Gastrocnemius medialis (tissue), 4 donors: ENCODE measurements at regions not wholly inside any gene's neighbourhood (a gene's known extent, or its start where the extent isn't known, plus 50 kb on each side); places are given as distances from the start of the nearest gene placed in this dataset.

Experiments
- ATAC-seq, 2 donors: fragments of 150-250 bp; one replicate each; pipeline ENCODE4 v1.9.1; 2016
- DNase-seq, 2 donors: peaks; one replicate each; pipeline ENCODE4 v3.0.0-alpha.2; 2019
- H3K27ac ChIP-seq, 4 donors: fragments of 200-600 bp; sonication (generic); 1 replicate in 1 of 4; 2 replicates in 3 of 4; pipeline ENCODE4 v1.5.1; 2016 to 2018; ENCODE audit warnings: mild to moderate bottlenecking in 2 of 4, moderate library complexity in 1 of 4
- H3K27me3 ChIP-seq, 3 donors: fragments of 200-600 bp; sonication (generic) in 2 of 3; 1 replicate in 1 of 3; 2 replicates in 2 of 3; pipeline versions ENCODE4 v1.5.1 to v1.6.0; 2016 to 2019; ENCODE audit warnings: mild to moderate bottlenecking in 1 of 3, moderate library complexity in 1 of 3
- H3K36me3 ChIP-seq, 2 donors: fragments of 200-600 bp; sonication (generic) in 1 of 2; one replicate each; pipeline ENCODE4 v1.5.1; 2017 to 2018
- H3K4me1 ChIP-seq, 2 donors: fragments of 200-600 bp; sonication (generic) in 1 of 2; one replicate each; pipeline ENCODE4 v1.5.1; 2016 to 2017; ENCODE audit warnings: mild to moderate bottlenecking in 2 of 2
- H3K4me3 ChIP-seq, 4 donors: fragments of 200-600 bp; sonication (generic) in 3 of 4; 1 replicate in 1 of 4; 2 replicates in 3 of 4; pipeline ENCODE4 v1.5.1; 2016 to 2019; ENCODE audit warnings: mild to moderate bottlenecking in 2 of 4
- H3K9me3 ChIP-seq, 3 donors: fragments of 200-600 bp; sonication (generic) in 2 of 3; 1 replicate in 1 of 3; 2 replicates in 2 of 3; pipeline ENCODE4 v1.5.1; 2016 to 2019
- POLR2A ChIP-seq, 2 donors: fragments of 450-650 bp; IDR thresholded peaks; one replicate each; pipeline ENCODE4 v1.6.1; 2017; ENCODE audit warnings: antibody characterized with exemption in 2 of 2, mild to moderate bottlenecking in 2 of 2, moderate library complexity in 2 of 2
- in situ Hi-C, 4 donors: fragments of 200-750 bp; cut with MboI; loops; one replicate each; pipeline versions ENCODE4 v1.15.0 to v1.8.0; 2017; ENCODE audit warnings: low sequenced_read_pairs in 4 of 4
- intact Hi-C: fragments of 100-400 bp; cut with DNase I; formaldehyde crosslinking; loops from one replicate; pipeline ENCODE4 v1.15.1; 2023; ENCODE audit warnings: low total_unique reads
- TF ChIP-seq, protein P1 (sequence below), 5 experiments: fragments of 450-650 bp in 3 of 5; fragments of 200-600 bp in 2 of 5; sonication (generic) in 2 of 5; IDR thresholded peaks in 4 of 5; conservative IDR thresholded peaks in 1 of 5; 1 replicate in 4 of 5; 2 replicates in 1 of 5; pipeline ENCODE4 v1.5.1; 2016 to 2019; ENCODE audit warnings: antibody characterized with exemption in 5 of 5, mild to moderate bottlenecking in 3 of 5, moderate library complexity in 3 of 5

- in situ Hi-C loops (no loop called here), intact Hi-C loops (no loop called here)
- Histone ChIP-seq H3K36me3 (no peaks in the 10 kb centered on the region), H3K9me3 (no peaks in the 10 kb centered on the region), H3K27ac (no peak overlapping the region), H3K4me1 (no peaks in the 10 kb centered on the region), H3K27me3 (no peaks in the 10 kb centered on the region), H3K4me3 (no peak overlapping the region)
- TF ChIP-seq POLR2A (IDR thresholded peaks at IDR 0.05): no peak
- TF ChIP-seq, protein P1, sequence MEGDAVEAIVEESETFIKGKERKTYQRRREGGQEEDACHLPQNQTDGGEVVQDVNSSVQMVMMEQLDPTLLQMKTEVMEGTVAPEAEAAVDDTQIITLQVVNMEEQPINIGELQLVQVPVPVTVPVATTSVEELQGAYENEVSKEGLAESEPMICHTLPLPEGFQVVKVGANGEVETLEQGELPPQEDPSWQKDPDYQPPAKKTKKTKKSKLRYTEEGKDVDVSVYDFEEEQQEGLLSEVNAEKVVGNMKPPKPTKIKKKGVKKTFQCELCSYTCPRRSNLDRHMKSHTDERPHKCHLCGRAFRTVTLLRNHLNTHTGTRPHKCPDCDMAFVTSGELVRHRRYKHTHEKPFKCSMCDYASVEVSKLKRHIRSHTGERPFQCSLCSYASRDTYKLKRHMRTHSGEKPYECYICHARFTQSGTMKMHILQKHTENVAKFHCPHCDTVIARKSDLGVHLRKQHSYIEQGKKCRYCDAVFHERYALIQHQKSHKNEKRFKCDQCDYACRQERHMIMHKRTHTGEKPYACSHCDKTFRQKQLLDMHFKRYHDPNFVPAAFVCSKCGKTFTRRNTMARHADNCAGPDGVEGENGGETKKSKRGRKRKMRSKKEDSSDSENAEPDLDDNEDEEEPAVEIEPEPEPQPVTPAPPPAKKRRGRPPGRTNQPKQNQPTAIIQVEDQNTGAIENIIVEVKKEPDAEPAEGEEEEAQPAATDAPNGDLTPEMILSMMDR (IDR thresholded peaks at IDR 0.05 in 4 of 5, conservative IDR thresholded peaks at IDR 0.05 in 1 of 5): no peak
- DNase-seq (no peak), ATAC-seq (no peak)
Observed at GRCh38 chr3:152540120-152540519, 271.4 kb downstream of the MBNL1 start.

GRCh38 chr3:152547153-152547552, 278.4 kb downstream of the MBNL1 start:
- no peak for DNase-seq
- TF ChIP-seq, protein P1 (IDR thresholded peaks at IDR 0.05 in 4 of 5, conservative IDR thresholded peaks at IDR 0.05 in 1 of 5): no peak
- no peak for TF ChIP-seq POLR2A (IDR thresholded peaks at IDR 0.05)
- no peak overlapping the region for H3K27ac ChIP-seq
- intact Hi-C loops (no loop called here), in situ Hi-C loops (no loop called here)
- H3K27me3 ChIP-seq: no peaks in the 10 kb centered on the region
- no peaks in the 10 kb centered on the region for H3K9me3 ChIP-seq
- no peaks in the 10 kb centered on the region for H3K4me1 ChIP-seq
- H3K4me3 ChIP-seq: no peak overlapping the region
- no peaks in the 10 kb centered on the region for H3K36me3 ChIP-seq
- no peak for ATAC-seq

DNA sequence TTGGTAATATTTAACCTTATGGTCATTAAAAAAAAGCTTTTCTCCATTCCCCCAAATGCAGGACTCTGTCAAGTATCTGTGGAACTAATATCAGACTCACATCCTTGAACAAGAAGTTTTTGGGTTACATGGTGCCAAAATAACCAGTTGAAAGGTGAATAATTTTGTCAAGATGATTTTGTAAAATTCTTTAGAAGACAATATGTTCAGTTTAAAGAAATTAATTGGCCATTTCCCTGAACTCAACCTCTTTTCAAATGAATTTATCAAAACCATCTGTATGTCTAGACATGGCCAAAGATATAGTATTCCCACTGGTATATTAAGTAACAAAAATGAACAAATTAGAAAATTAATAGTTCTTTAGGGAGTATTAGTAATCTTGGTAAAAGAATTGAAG, 280.5 kb downstream of the MBNL1 start:
- DNase-seq (no peak), ATAC-seq (no peak)
- H3K36me3 ChIP-seq: no peaks in the 10 kb centered on the region
- no peaks in the 10 kb centered on the region for H3K9me3 ChIP-seq
- no peak overlapping the region for H3K4me3 ChIP-seq
- no peaks in the 10 kb centered on the region for H3K4me1 ChIP-seq
- intact Hi-C loops (no loop called here), in situ Hi-C loops (no loop called here)
- no peaks in the 10 kb centered on the region for H3K27me3 ChIP-seq
- no peak overlapping the region for H3K27ac ChIP-seq
- TF ChIP-seq, protein P1 (IDR thresholded peaks at IDR 0.05 in 4 of 5, conservative IDR thresholded peaks at IDR 0.05 in 1 of 5): no peak

DNA sequence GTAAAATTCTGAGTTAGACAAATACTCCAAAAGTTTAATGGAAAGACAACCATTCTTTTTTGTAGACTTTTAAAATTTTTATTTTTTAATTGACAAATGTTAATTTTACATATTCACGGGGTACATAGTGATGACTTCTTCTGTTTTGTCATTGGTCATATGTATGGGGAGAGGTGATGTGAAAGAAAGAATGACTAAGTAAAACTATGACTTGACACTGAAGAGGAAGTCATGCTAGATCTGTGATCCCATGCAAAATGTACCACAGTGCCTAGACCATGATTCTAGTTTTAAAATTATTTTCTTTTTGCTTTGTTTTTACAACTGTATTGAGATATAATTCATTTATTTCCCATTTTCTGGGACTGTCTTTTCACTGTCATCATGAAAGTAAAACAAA, 281.6 kb downstream of the MBNL1 start:
- no peak for ATAC-seq
- TF ChIP-seq POLR2A (IDR thresholded peaks at IDR 0.05): no peak
- TF ChIP-seq, protein P1 (IDR thresholded peaks at IDR 0.05 in 4 of 5, conservative IDR thresholded peaks at IDR 0.05 in 1 of 5): no peak
- DNase-seq: no peak
- Histone ChIP-seq H3K9me3 (no peaks in the 10 kb centered on the region), H3K36me3 (no peaks in the 10 kb centered on the region), H3K27me3 (no peaks in the 10 kb centered on the region), H3K4me3 (no peak overlapping the region), H3K27ac (no peak overlapping the region), H3K4me1 (peaks cover 5 to 8% of the 10 kb centered on the region in 2 donors)
- intact Hi-C loops (loop anchor here (10.0 kb wide), 1 partner anchor 295 kb away; no protein-coding TSS in a partner anchor), in situ Hi-C loops (no loop called here)

DNA sequence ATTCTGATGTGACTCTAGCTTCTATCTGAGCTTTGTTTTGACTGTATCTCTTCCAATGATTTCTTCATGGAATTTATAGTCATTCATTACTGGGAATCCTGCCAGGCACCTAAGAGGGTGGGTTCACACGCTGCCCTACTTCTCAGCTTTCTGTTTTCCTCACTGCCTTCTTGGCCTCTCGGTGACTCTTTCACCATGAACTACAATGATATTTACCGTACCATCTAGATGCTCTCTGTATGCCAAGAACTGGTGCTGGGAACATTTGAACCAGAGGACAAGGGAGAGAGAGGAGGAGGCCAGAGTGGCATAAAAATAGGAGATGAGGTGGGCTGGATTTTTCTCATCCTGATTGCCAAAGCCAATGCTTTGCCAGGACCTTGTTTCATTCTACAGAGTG, 280.0 kb upstream of the P2RY1 start:
- DNase-seq (peak; percentile 22 to 29), ATAC-seq (peak; percentile 58 to 68)
- H3K27ac ChIP-seq: peak overlapping the region; percentile 68 to 82 (median 75)

More for the DNA sequence above, 280.0 kb upstream of the P2RY1 start:
- intact Hi-C loops (loop anchor here (10.0 kb wide), 1 partner anchor 300 kb away; no protein-coding TSS in a partner anchor), in situ Hi-C loops (no loop called here)
- Histone ChIP-seq H3K27me3 (no peaks in the 10 kb centered on the region), H3K4me3 (no peak overlapping the region), H3K9me3 (no peaks in the 10 kb centered on the region), H3K36me3 (no peaks in the 10 kb centered on the region), H3K4me1 (peaks cover 33 to 35% of the 10 kb centered on the region in 2 donors)
- no peak for TF ChIP-seq POLR2A (IDR thresholded peaks at IDR 0.05)
- TF ChIP-seq, protein P1 (IDR thresholded peaks at IDR 0.05 in 4 of 5, conservative IDR thresholded peaks at IDR 0.05 in 1 of 5): no peak
